ENCODE measurements at regions not wholly inside any gene's neighbourhood (a gene's known extent, or its start where the extent isn't known, plus 50 kb on each side); places are given as distances from the start of the nearest gene placed in this dataset.

DNA sequence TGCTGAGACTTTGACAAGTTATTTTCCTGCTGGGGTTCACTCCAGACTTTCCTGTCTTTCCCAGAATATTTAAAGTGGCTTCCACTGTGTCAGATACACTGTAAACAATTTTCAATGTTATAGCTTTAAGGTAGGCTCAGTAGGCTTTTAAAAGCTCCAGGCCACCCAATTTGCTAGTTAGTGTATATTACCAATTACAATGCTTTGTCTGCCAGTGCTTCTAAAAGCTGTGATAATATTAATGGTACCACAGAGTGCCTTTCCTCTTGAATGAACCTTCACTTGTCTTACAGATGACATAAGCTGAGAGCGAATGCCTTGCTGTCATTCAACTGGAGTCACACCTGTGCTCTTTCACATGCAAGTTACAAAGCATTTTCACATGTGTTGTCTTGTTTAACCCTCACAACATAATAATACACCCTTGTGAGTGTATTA is 239.7 kb upstream of the HTR2A start:
- Histone ChIP-seq H4K8ac (replicated peaks; ENCODE audit: insufficient read length, low read depth, low read length) (no peak overlapping the region), H2BK20ac (ENCODE audit: low read depth, low read length, poor library complexity, severe bottlenecking) (no peak overlapping the region), H2BK12ac (ENCODE audit: insufficient read length, low read depth, low read length) (no peak overlapping the region), H3K23me2 (ENCODE audit: insufficient read length, low read depth, low read length, poor library complexity, severe bottlenecking) (no peaks in the 10 kb centered on the region), H2BK5ac (ENCODE audit: insufficient read length, low read length) (no peak overlapping the region), H3K27ac (ENCODE audit: insufficient read length, low read depth, low read length) (no peak overlapping the region), H3K4me1 (ENCODE audit: insufficient read depth, low read length) (peaks cover 3% of the 10 kb centered on the region; the same call in 1 of the 2 replicates), H3K79me1 (ENCODE audit: insufficient read depth, low read depth, low read length, poor library complexity, severe bottlenecking) (no peaks in the 10 kb centered on the region), H3K27me3 (ENCODE audit: insufficient read depth, low read length) (no peaks in the 10 kb centered on the region), H4K5ac (ENCODE audit: insufficient read length, low read depth, low read length) (no peak overlapping the region), H3K4ac (ENCODE audit: low read depth, low read length) (no peak overlapping the region), H3K9me3 (ENCODE audit: control insufficient read depth, low read depth, low read length) (no peaks in the 10 kb centered on the region), H3K56ac (ENCODE audit: insufficient read length, low read depth, low read length) (no peak overlapping the region), H3K18ac (ENCODE audit: insufficient read length, low read depth, low read length) (no peak overlapping the region), H3K23ac (ENCODE audit: insufficient read length, low read depth, low read length) (no peak overlapping the region), H4K91ac (ENCODE audit: insufficient read length, low read depth, low read length) (no peak overlapping the region), H2BK15ac (ENCODE audit: low read depth, low read length) (no peak overlapping the region), H3K79me2 (ENCODE audit: insufficient read depth, low read length) (no peaks in the 10 kb centered on the region), H2BK120ac (ENCODE audit: low read depth, low read length, poor library complexity, severe bottlenecking) (no peak overlapping the region), H2AFZ (ENCODE audit: low read length) (no peak overlapping the region), H4K20me1 (ENCODE audit: control insufficient read depth, insufficient read depth, insufficient read length) (no peaks in the 10 kb centered on the region), H3K9ac (ENCODE audit: extremely low read depth, insufficient read length, low read length) (no peak overlapping the region), H3K4me2 (ENCODE audit: insufficient read depth, insufficient read length, low read length) (no peak overlapping the region), H3K14ac (ENCODE audit: insufficient read depth, low read length) (no peak overlapping the region), H3T11ph (ENCODE audit: low read length) (no peak overlapping the region), H2AK5ac (ENCODE audit: insufficient read length, low read length) (no peak overlapping the region)
- 0 out of 7 replicates have a peak overlapping the region, but pooled peaks of 1 of the 3 experiments have one; percentile 20 for H3K27ac Mint-ChIP-seq
- no peaks in the 10 kb centered on the region for H3K36me3 Mint-ChIP-seq (ENCODE audit: insufficient read depth in 1 of 3, low read depth in 3 of 3)
- WGBS (ENCODE audit: extremely low coverage, insufficient read length, low lambda C conversion rate), result no CpG with 5 or more reads among the region's 1 CpG
- DNase-seq, result no peak
- TF ChIP-seq, protein P1, sequence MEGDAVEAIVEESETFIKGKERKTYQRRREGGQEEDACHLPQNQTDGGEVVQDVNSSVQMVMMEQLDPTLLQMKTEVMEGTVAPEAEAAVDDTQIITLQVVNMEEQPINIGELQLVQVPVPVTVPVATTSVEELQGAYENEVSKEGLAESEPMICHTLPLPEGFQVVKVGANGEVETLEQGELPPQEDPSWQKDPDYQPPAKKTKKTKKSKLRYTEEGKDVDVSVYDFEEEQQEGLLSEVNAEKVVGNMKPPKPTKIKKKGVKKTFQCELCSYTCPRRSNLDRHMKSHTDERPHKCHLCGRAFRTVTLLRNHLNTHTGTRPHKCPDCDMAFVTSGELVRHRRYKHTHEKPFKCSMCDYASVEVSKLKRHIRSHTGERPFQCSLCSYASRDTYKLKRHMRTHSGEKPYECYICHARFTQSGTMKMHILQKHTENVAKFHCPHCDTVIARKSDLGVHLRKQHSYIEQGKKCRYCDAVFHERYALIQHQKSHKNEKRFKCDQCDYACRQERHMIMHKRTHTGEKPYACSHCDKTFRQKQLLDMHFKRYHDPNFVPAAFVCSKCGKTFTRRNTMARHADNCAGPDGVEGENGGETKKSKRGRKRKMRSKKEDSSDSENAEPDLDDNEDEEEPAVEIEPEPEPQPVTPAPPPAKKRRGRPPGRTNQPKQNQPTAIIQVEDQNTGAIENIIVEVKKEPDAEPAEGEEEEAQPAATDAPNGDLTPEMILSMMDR (conservative IDR thresholded peaks at IDR 0.05), result no peak
- H3K27me3 Mint-ChIP-seq (ENCODE audit: low read depth), result no peaks in the 10 kb centered on the region
- no peak overlapping the region for H3K4me3 Mint-ChIP-seq
- H3K4me1 Mint-ChIP-seq, result peaks cover 19 to 24% of the 10 kb centered on the region in 2 experiments
- no peaks in the 10 kb centered on the region; a peak in 1 of 5 replicates for H3K9me3 Mint-ChIP-seq

Data from H9 (cell line).